ENCODE measurements at regions not wholly inside any gene's neighbourhood (a gene's known extent, or its start where the extent isn't known, plus 50 kb on each side); places are given as distances from the start of the nearest gene placed in this dataset.

DNA sequence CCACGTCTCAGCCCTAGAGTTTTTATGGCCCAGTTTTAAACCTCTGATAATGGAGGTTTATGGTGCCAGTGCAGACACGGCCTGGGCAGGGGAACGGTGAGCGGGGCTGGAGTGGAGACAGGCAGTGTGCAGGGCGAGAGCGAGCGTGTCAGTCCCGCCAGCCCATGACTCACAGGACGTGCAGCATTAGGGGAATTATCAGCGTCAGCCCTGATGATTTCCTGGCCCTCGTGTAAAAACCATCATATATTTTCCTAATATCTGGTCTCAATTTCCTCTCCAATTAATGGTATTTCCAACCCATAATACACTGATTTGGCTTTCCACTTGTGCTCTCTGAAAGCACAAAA lies 104.6 kb upstream of the VSTM2B start:
- TF ChIP-seq TAF1 (IDR thresholded peaks at IDR 0.05; ENCODE audit: low read depth) (no peak), SMC3 (conservative IDR thresholded peaks at IDR 0.05; ENCODE audit: poor library complexity) (no peak), RAD21 (conservative IDR thresholded peaks at IDR 0.05) (no peak), POLR2AphosphoS5 (IDR thresholded peaks at IDR 0.05) (no peak), EZH2 (IDR thresholded peaks at IDR 0.05; ENCODE audit: borderline replicate concordance, insufficient read depth, low read length, poor library complexity, severe bottlenecking) (no peak), CTCF (IDR thresholded peaks at IDR 0.05; ENCODE audit: poor library complexity, severe bottlenecking) (no peak), MXI1 (conservative IDR thresholded peaks at IDR 0.05; ENCODE audit: poor library complexity, severe bottlenecking) (no peak), EP300 (conservative IDR thresholded peaks at IDR 0.05; ENCODE audit: poor library complexity, severe bottlenecking) (no peak)
- TF ChIP-seq, protein P1, sequence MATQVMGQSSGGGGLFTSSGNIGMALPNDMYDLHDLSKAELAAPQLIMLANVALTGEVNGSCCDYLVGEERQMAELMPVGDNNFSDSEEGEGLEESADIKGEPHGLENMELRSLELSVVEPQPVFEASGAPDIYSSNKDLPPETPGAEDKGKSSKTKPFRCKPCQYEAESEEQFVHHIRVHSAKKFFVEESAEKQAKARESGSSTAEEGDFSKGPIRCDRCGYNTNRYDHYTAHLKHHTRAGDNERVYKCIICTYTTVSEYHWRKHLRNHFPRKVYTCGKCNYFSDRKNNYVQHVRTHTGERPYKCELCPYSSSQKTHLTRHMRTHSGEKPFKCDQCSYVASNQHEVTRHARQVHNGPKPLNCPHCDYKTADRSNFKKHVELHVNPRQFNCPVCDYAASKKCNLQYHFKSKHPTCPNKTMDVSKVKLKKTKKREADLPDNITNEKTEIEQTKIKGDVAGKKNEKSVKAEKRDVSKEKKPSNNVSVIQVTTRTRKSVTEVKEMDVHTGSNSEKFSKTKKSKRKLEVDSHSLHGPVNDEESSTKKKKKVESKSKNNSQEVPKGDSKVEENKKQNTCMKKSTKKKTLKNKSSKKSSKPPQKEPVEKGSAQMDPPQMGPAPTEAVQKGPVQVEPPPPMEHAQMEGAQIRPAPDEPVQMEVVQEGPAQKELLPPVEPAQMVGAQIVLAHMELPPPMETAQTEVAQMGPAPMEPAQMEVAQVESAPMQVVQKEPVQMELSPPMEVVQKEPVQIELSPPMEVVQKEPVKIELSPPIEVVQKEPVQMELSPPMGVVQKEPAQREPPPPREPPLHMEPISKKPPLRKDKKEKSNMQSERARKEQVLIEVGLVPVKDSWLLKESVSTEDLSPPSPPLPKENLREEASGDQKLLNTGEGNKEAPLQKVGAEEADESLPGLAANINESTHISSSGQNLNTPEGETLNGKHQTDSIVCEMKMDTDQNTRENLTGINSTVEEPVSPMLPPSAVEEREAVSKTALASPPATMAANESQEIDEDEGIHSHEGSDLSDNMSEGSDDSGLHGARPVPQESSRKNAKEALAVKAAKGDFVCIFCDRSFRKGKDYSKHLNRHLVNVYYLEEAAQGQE (IDR thresholded peaks at IDR 0.05; ENCODE audit: borderline replicate concordance), result no peak
- Histone ChIP-seq H3K79me2 (replicated peaks; ENCODE audit: insufficient read depth, low read length) (no peaks in the 10 kb centered on the region), H4K20me1 (ENCODE audit: insufficient read depth) (no peaks in the 10 kb centered on the region), H3K9me2 (ENCODE audit: insufficient read depth, low read length) (no peaks in the 10 kb centered on the region), H3K9me3 (ENCODE audit: low read length) (no peaks in the 10 kb centered on the region), H3K36me3 (ENCODE audit: insufficient read depth, low read length) (no peaks in the 10 kb centered on the region), H3F3A (ENCODE audit: insufficient read depth, low read length, poor library complexity, severe bottlenecking) (no peaks in the 10 kb centered on the region), H3K27me3 (ENCODE audit: insufficient read depth, low read depth, low read length) (no peaks in the 10 kb centered on the region), H3K4me3 (ENCODE audit: low read length) (no peak overlapping the region), H3K27ac (ENCODE audit: low read length) (no peak overlapping the region), H3K4me2 (ENCODE audit: low read length) (no peak overlapping the region), H2AFZ (ENCODE audit: low read depth, low read length) (no peak overlapping the region), H3K9ac (ENCODE audit: low read length) (no peak overlapping the region)

- Histone ChIP-seq H3K27me3 (ENCODE audit: insufficient read depth, low read depth, low read length) (no peaks in the 10 kb centered on the region), H3K27ac (ENCODE audit: low read length) (no peak overlapping the region), H3K36me3 (ENCODE audit: insufficient read depth, low read length) (no peaks in the 10 kb centered on the region), H3K9me2 (ENCODE audit: insufficient read depth, low read length) (no peaks in the 10 kb centered on the region), H3K4me2 (ENCODE audit: low read length) (no peak overlapping the region), H3K79me2 (replicated peaks; ENCODE audit: insufficient read depth, low read length) (no peaks in the 10 kb centered on the region), H3K9me3 (ENCODE audit: low read length) (no peaks in the 10 kb centered on the region), H3F3A (ENCODE audit: insufficient read depth, low read length, poor library complexity, severe bottlenecking) (no peaks in the 10 kb centered on the region), H3K4me3 (ENCODE audit: low read length) (no peak overlapping the region), H2AFZ (ENCODE audit: low read depth, low read length) (no peak overlapping the region), H4K20me1 (ENCODE audit: insufficient read depth) (no peaks in the 10 kb centered on the region), H3K9ac (ENCODE audit: low read length) (no peak overlapping the region)
- no peak for TF ChIP-seq EP300 (conservative IDR thresholded peaks at IDR 0.05; ENCODE audit: poor library complexity, severe bottlenecking)
- TF ChIP-seq EZH2 (IDR thresholded peaks at IDR 0.05; ENCODE audit: borderline replicate concordance, insufficient read depth, low read length, poor library complexity, severe bottlenecking), result no peak
- TF ChIP-seq TAF1 (IDR thresholded peaks at IDR 0.05; ENCODE audit: low read depth), result no peak
- no peak for TF ChIP-seq SMC3 (conservative IDR thresholded peaks at IDR 0.05; ENCODE audit: poor library complexity)
- no peak for TF ChIP-seq CTCF (IDR thresholded peaks at IDR 0.05; ENCODE audit: poor library complexity, severe bottlenecking)
- no peak for TF ChIP-seq POLR2AphosphoS5 (IDR thresholded peaks at IDR 0.05)
- TF ChIP-seq, protein P1 (IDR thresholded peaks at IDR 0.05; ENCODE audit: borderline replicate concordance), result no peak
- TF ChIP-seq RAD21 (conservative IDR thresholded peaks at IDR 0.05), result no peak
- TF ChIP-seq MXI1 (conservative IDR thresholded peaks at IDR 0.05; ENCODE audit: poor library complexity, severe bottlenecking), result no peak
These were observed 103.7 kb upstream of the VSTM2B start for GRCh38 chr19:29422047-29422446.

Measured in neural cell (in vitro differentiated cells).